CD8-positive, alpha-beta memory T cell (primary cell): ENCODE measurements at regions not wholly inside any gene's neighbourhood (a gene's known extent, or its start where the extent isn't known, plus 50 kb on each side); places are given as distances from the start of the nearest gene placed in this dataset.

ENCODE experiments used
- CTCF ChIA-PET: fragments of 350-600 bp; sonication (Branson Sonifier 250); formaldehyde crosslinking; loops from one replicate; lab custom pipeline; 2021; ENCODE audit warnings: antibody characterized with exemption; lab: Charles Lee
- POLR2A ChIA-PET: fragments of 350-600 bp; sonication (Branson Sonifier 250); formaldehyde crosslinking; loops from one replicate; lab custom pipeline; 2021; ENCODE audit warnings: antibody characterized with exemption; lab: Charles Lee
- DNase-seq, 5 donors: peaks; one replicate each; pipeline versions ENCODE4 v3.0.0 to v3.0.0-alpha.2; 2020 to 2022; ENCODE audit warnings: mixed read lengths in 1 of 5
- H3K27ac ChIP-seq: one replicate; pipeline ENCODE4 v1.7.0; 2013; ENCODE audit warnings: low read depth, mild to moderate bottlenecking, low read length, moderate library complexity
- H3K27me3 ChIP-seq: 2 replicates; pipeline ENCODE4 v1.7.0; 2013; ENCODE audit warnings: low read length, mild to moderate bottlenecking; ENCODE audit not compliant: insufficient read depth, poor library complexity, severe bottlenecking
- H3K36me3 ChIP-seq: 2 replicates; pipeline ENCODE4 v1.7.0; 2013; ENCODE audit warnings: mild to moderate bottlenecking, low read length, moderate library complexity; ENCODE audit not compliant: insufficient read depth
- H3K4me1 ChIP-seq: 2 replicates; pipeline ENCODE4 v1.7.0; 2013; ENCODE audit warnings: mild to moderate bottlenecking, low read length, moderate library complexity; ENCODE audit not compliant: insufficient read depth
- H3K4me3 ChIP-seq: 2 replicates; pipeline ENCODE4 v1.7.0; 2013; ENCODE audit warnings: mild to moderate bottlenecking, low read length
- H3K9me3 ChIP-seq: 2 replicates; pipeline ENCODE4 v1.7.0; 2013; ENCODE audit warnings: mild to moderate bottlenecking, low read length
- H3K27ac Mint-ChIP-seq, 8 donors: one replicate each; pipeline ENCODE4 v1.8.0; 2020 to 2021; ENCODE audit warnings: mixed read lengths in 8 of 8, mild to moderate bottlenecking in 6 of 8, inconsistent platforms in 3 of 8, moderate library complexity in 3 of 8
- H3K27me3 Mint-ChIP-seq, 2 donors: one replicate each; pipeline ENCODE4 v1.8.0; 2020 to 2021; ENCODE audit warnings: mixed read lengths in 2 of 2, mild to moderate bottlenecking in 1 of 2, moderate library complexity in 1 of 2
- H3K36me3 Mint-ChIP-seq, 3 donors: one replicate each; pipeline ENCODE4 v1.8.0; 2020 to 2021; ENCODE audit warnings: mixed read lengths in 3 of 3, inconsistent platforms in 1 of 3, mild to moderate bottlenecking in 1 of 3
- H3K4me1 Mint-ChIP-seq, 3 donors: one replicate each; pipeline ENCODE4 v1.8.0; 2020 to 2021; ENCODE audit warnings: mixed read lengths in 3 of 3, inconsistent platforms in 1 of 3, mild to moderate bottlenecking in 1 of 3
- H3K4me3 Mint-ChIP-seq, 7 donors: one replicate each; pipeline ENCODE4 v1.8.0; 2020 to 2021; ENCODE audit warnings: mixed read lengths in 7 of 7, mild to moderate bottlenecking in 6 of 7, moderate library complexity in 4 of 7, inconsistent platforms in 2 of 7
- H3K9me3 Mint-ChIP-seq, 5 donors: one replicate each; pipeline ENCODE4 v1.8.0; 2020 to 2022; ENCODE audit warnings: mixed read lengths in 5 of 5, mild to moderate bottlenecking in 3 of 5, moderate library complexity in 2 of 5, inconsistent platforms in 1 of 5

DNA sequence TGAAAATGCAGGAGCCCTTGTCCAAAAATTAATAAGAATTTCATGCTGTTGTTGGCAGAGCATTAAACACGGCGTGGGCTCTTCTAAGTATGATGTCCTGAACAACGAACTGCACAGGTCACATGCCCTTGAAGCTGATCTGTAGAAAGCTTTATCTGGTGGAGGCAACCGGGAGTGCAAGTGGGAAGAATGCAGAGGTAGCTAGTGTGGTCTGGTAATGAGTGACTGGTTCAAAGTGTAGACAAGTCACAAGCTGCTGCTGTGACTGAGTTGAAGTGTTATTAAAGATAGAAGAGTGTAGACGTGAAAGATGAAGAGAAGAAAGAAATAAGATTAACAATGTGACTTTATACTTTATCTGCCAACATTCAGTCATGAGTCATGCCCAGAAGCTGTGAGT, 361.9 kb downstream of the TTLL7 start:
- no peak overlapping the region for H3K4me3 Mint-ChIP-seq
- ChIA-PET POLR2A (no interaction called here), CTCF (no interaction called here)
- no peaks in the 10 kb centered on the region for H3K36me3 Mint-ChIP-seq
- H3K4me1 Mint-ChIP-seq, result no peaks in the 10 kb centered on the region
- H3K9me3 Mint-ChIP-seq, result peaks cover 0 to 4% (median 0%) of the 10 kb centered on the region in 5 donors
- Histone ChIP-seq H3K9me3 (no peaks in the 10 kb centered on the region), H3K36me3 (no peaks in the 10 kb centered on the region), H3K27me3 (no peaks in the 10 kb centered on the region), H3K4me3 (no peak overlapping the region), H3K27ac (no peak overlapping the region), H3K4me1 (no peaks in the 10 kb centered on the region)
- no peak for DNase-seq
- no peak overlapping the region for H3K27ac Mint-ChIP-seq
- H3K27me3 Mint-ChIP-seq, result no peaks in the 10 kb centered on the region

- ChIA-PET POLR2A (no interaction called here), CTCF (no interaction called here)
- no peak for DNase-seq
- Histone ChIP-seq H3K9me3 (no peaks in the 10 kb centered on the region), H3K4me3 (no peak overlapping the region), H3K27me3 (no peaks in the 10 kb centered on the region), H3K4me1 (no peaks in the 10 kb centered on the region), H3K27ac (no peak overlapping the region), H3K36me3 (no peaks in the 10 kb centered on the region)
- H3K4me1 Mint-ChIP-seq, result no peaks in the 10 kb centered on the region
- no peak overlapping the region for H3K27ac Mint-ChIP-seq
- H3K36me3 Mint-ChIP-seq, result no peaks in the 10 kb centered on the region
- no peak overlapping the region for H3K4me3 Mint-ChIP-seq
- peaks cover 0 to 2% (median 0%) of the 10 kb centered on the region in 5 donors for H3K9me3 Mint-ChIP-seq
- H3K27me3 Mint-ChIP-seq, result no peaks in the 10 kb centered on the region
Measured at GRCh38 chr1:83632906-83633305, 366.0 kb downstream of the TTLL7 start.

GRCh38 chr1:83631851-83632250, 367.1 kb downstream of the TTLL7 start:
- POLR2A ChIA-PET, result no interaction called here
- H3K27ac ChIP-seq, result no peak overlapping the region
- Mint-ChIP-seq H3K27ac (no peak overlapping the region), H3K4me1 (no peaks in the 10 kb centered on the region), H3K36me3 (no peaks in the 10 kb centered on the region), H3K9me3 (peaks cover 0 to 2% (median 0%) of the 10 kb centered on the region in 5 donors), H3K27me3 (no peaks in the 10 kb centered on the region), H3K4me3 (no peak overlapping the region)
- no peak overlapping the region for H3K4me3 ChIP-seq
- H3K4me1 ChIP-seq, result no peaks in the 10 kb centered on the region
- no peaks in the 10 kb centered on the region for H3K9me3 ChIP-seq
- no peaks in the 10 kb centered on the region for H3K36me3 ChIP-seq
- CTCF ChIA-PET, result interaction anchor here (0.8 kb wide), 1 partner anchor 17 kb away, joined by 3 read pairs; no protein-coding TSS in a partner anchor
- no peaks in the 10 kb centered on the region for H3K27me3 ChIP-seq
- DNase-seq, result no peak

- CTCF ChIA-PET, result no interaction called here
- H3K27me3 Mint-ChIP-seq, result no peaks in the 10 kb centered on the region
Measured at GRCh38 chr1:83627045-83627444, 371.9 kb downstream of the TTLL7 start.

DNA sequence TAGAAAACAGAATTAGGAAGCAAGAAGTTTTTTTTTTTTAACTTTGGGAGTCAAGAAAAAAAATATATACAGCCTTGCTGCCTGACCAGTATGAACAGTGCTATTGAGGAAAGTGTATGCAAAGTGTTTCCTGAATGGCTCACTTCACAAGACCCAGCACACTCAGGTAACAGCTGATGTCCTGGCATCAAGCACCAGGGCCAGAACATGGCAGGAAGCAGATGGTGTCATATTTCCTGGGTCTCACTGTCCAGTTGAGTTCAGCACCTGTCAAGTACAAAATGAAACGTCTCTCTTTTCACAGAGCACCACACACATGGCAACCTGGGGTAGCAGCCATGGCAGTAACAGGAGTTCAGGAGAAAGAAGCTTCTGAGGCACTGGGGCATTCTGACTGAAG, 372.3 kb downstream of the TTLL7 start:
- ChIA-PET CTCF (no interaction called here), POLR2A (no interaction called here)
- Mint-ChIP-seq H3K9me3 (peaks cover 0 to 2% (median 0%) of the 10 kb centered on the region in 5 donors), H3K36me3 (no peaks in the 10 kb centered on the region), H3K27me3 (no peaks in the 10 kb centered on the region), H3K4me1 (no peaks in the 10 kb centered on the region), H3K27ac (no peak overlapping the region), H3K4me3 (no peak overlapping the region)
- Histone ChIP-seq H3K9me3 (no peaks in the 10 kb centered on the region), H3K4me3 (no peak overlapping the region), H3K27ac (no peak overlapping the region), H3K36me3 (no peaks in the 10 kb centered on the region), H3K27me3 (no peaks in the 10 kb centered on the region), H3K4me1 (no peaks in the 10 kb centered on the region)
- no peak for DNase-seq

More at GRCh38 chr1:83627045-83627444, 371.9 kb downstream of the TTLL7 start:
- Mint-ChIP-seq H3K27ac (no peak overlapping the region), H3K36me3 (no peaks in the 10 kb centered on the region), H3K9me3 (peaks cover 0 to 2% (median 0%) of the 10 kb centered on the region in 5 donors), H3K4me3 (no peak overlapping the region), H3K4me1 (no peaks in the 10 kb centered on the region)
- Histone ChIP-seq H3K27me3 (no peaks in the 10 kb centered on the region), H3K36me3 (no peaks in the 10 kb centered on the region), H3K9me3 (no peaks in the 10 kb centered on the region), H3K4me1 (no peaks in the 10 kb centered on the region), H3K27ac (no peak overlapping the region), H3K4me3 (no peak overlapping the region)
- POLR2A ChIA-PET, result no interaction called here
- DNase-seq, result no peak

DNA sequence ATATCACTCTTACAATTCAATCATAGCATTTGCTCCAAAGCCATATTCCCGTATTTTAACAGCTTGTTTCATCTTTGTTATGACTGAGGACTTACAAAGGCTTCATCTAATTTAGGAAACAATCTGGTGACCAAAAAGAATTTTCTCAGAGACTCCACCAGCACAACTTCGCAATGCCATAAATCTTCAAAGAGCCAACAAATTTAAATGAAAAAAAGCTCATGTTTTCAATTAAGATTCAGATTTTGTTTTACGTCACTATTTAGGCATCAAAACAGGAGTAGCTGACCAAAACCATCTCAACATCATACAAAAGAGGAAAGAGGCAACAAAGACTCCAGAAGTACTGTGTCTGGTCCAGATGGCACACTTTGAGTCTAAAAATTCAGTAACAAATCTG, 373.3 kb downstream of the TTLL7 start:
- Mint-ChIP-seq H3K9me3 (peaks cover 0 to 3% (median under 1%) of the 10 kb centered on the region in 5 donors), H3K36me3 (no peaks in the 10 kb centered on the region), H3K27me3 (no peaks in the 10 kb centered on the region), H3K4me1 (no peaks in the 10 kb centered on the region), H3K27ac (no peak overlapping the region), H3K4me3 (no peak overlapping the region)
- H3K27me3 ChIP-seq, result no peaks in the 10 kb centered on the region
- no peak overlapping the region for H3K4me3 ChIP-seq
- H3K9me3 ChIP-seq, result no peaks in the 10 kb centered on the region
- DNase-seq, result no peak
- no peaks in the 10 kb centered on the region for H3K36me3 ChIP-seq
- CTCF ChIA-PET, result no interaction called here
- no peak overlapping the region for H3K27ac ChIP-seq
- no peaks in the 10 kb centered on the region for H3K4me1 ChIP-seq
- POLR2A ChIA-PET, result no interaction called here

GRCh38 chr1:83620016-83620415, 378.9 kb downstream of the TTLL7 start:
- Mint-ChIP-seq H3K4me3 (no peak overlapping the region), H3K9me3 (peaks cover 0 to 6% (median 0%) of the 10 kb centered on the region in 5 donors), H3K27me3 (no peaks in the 10 kb centered on the region), H3K4me1 (no peaks in the 10 kb centered on the region), H3K27ac (no peak overlapping the region), H3K36me3 (no peaks in the 10 kb centered on the region)
- H3K4me1 ChIP-seq, result no peaks in the 10 kb centered on the region
- ChIA-PET CTCF (no interaction called here), POLR2A (no interaction called here)
- no peak overlapping the region for H3K4me3 ChIP-seq
- no peak for DNase-seq
- no peak overlapping the region for H3K27ac ChIP-seq
- H3K9me3 ChIP-seq, result no peaks in the 10 kb centered on the region
- H3K27me3 ChIP-seq, result no peaks in the 10 kb centered on the region
- no peaks in the 10 kb centered on the region for H3K36me3 ChIP-seq

DNA sequence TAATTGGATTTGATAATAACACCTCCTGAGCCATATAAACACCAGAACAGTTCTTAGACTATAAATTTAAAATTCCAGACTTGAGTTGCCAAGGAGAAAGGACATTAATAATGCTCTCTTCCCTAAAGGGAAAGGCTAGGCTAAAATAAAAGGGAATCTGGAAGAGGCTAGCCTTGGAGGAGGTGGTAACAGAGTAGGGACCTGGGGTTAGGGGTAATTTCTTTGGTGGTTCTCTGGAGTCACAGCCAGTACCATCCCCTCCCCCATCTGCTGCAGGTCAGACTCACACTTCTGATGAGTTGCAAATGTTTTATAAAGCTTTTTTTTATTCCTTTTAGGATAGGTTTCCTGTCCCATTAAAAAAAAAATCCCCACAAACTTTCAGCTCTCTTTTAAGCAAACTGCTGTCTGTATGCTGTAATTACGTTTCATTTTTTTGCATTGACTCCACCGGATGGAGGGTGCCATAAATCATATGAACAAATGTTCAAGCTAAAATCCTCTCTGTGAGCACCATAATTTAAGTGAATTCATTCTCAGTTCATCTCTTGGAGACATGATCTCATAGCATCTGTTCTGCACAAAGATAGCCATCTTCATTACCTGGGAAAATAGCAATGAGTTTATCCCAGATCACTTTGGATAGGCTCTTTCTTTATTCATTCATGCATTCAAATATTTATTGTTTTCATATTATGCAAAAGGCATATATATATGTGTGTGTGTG, 379.6 kb downstream of the TTLL7 start:
- Mint-ChIP-seq H3K27ac (no peak overlapping the region), H3K27me3 (no peaks in the 10 kb centered on the region), H3K4me1 (no peaks in the 10 kb centered on the region), H3K4me3 (no peak overlapping the region), H3K9me3 (peaks cover 0 to 6% (median 0%) of the 10 kb centered on the region in 5 donors), H3K36me3 (no peaks in the 10 kb centered on the region)
- Histone ChIP-seq H3K27ac (no peak overlapping the region), H3K4me1 (no peaks in the 10 kb centered on the region), H3K36me3 (no peaks in the 10 kb centered on the region), H3K4me3 (no peak overlapping the region), H3K9me3 (no peaks in the 10 kb centered on the region), H3K27me3 (no peaks in the 10 kb centered on the region)
- ChIA-PET POLR2A (no interaction called here), CTCF (no interaction called here)
- no peak for DNase-seq
